Ovary (tissue), 1 donor: ENCODE measurements at regions not wholly inside any gene's neighbourhood (a gene's known extent, or its start where the extent isn't known, plus 50 kb on each side); places are given as distances from the start of the nearest gene placed in this dataset.

ENCODE experiments used
- EP300 ChIP-seq: sonication (generic); formaldehyde crosslinking; IDR thresholded peaks from one replicate; pipeline ENCODE4 v1.6.1; 2017; ENCODE audit warnings: antibody characterized with exemption
- POLR2A ChIP-seq: fragments of 450-650 bp; IDR thresholded peaks from one replicate; pipeline ENCODE4 v1.6.1; 2017; ENCODE audit warnings: antibody characterized with exemption, mild to moderate bottlenecking, moderate library complexity

- no peak for TF ChIP-seq EP300
- TF ChIP-seq POLR2A, result no peak
Observed at GRCh38 chr4:13778367-13778766, 150.8 kb upstream of the BOD1L1 start.
